ENCODE measurements at regions not wholly inside any gene's neighbourhood (a gene's known extent, or its start where the extent isn't known, plus 50 kb on each side); places are given as distances from the start of the nearest gene placed in this dataset.

DNA sequence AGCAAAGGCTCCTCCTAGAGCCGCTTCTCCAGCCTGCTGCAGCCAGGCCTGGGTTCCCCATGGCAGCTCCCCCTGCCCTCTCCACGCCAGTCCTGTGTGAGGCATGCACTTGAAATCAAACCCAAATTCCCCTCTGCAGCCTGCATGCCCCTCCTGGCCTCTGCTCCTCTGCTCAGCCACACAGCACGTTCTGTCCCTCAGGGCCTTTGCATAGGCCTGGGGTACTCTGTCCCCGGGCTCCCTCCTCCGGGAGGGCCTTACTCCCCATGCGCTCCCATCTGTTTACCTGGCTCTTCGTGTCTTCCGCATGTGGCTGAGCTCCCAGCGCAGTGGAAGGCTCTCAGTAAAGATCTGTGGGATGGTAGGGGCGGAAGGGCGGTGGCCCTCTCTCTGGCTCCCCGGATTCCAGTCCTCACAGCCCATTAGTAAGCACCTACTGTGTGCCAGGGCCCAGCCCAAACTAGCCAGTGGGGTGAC is 203.5 kb upstream of the IER5L start:
- H4K20me1 ChIP-seq (ENCODE audit: insufficient read depth) = no peaks in the 10 kb centered on the region
- no peaks in the 10 kb centered on the region for H3K9me2 ChIP-seq
- no peaks in the 10 kb centered on the region for H3F3A ChIP-seq (replicated peaks; ENCODE audit: insufficient read depth)
- WGBS (ENCODE audit: low lambda C conversion rate) = 91% methylated on average over 10 of the region's 12 CpGs
- H3K4me2 ChIP-seq = no peak overlapping the region
- no peak overlapping the region for H3K27ac ChIP-seq (ENCODE audit: low read depth in 2 of 2, low read length in 1 of 2)
- DNase-seq = peak; percentile 29
- H3K4me1 ChIP-seq (ENCODE audit: control insufficient read depth in 1 of 2, insufficient read depth in 2 of 2, low read depth in 1 of 2, low read length in 1 of 2) = peaks cover 0 to 13% of the 10 kb centered on the region in 2 experiments; a peak in 1 of 4 replicates
- ChIA-PET CTCF (interaction anchor here (0.9 kb wide), 1 partner anchor 23 kb away, joined by 3 read pairs; no protein-coding TSS in a partner anchor), POLR2A (interaction anchor here (0.7 to 1.4 kb wide), 2 partner anchors 29 to 204 kb away, joined by 3 to 6 read pairs; partner anchors contain the start of gene IER5L)
- H3K79me2 ChIP-seq (ENCODE audit: insufficient read depth) = no peaks in the 10 kb centered on the region
- H3K4me3 ChIP-seq (ENCODE audit: low read depth in 2 of 2, low read length in 1 of 2) = no peak overlapping the region
- H2AFZ ChIP-seq (ENCODE audit: low read depth) = no peak overlapping the region
- no peaks in the 10 kb centered on the region for H3K9me3 ChIP-seq
- TF ChIP-seq EZH2phosphoT487 (IDR thresholded peaks at IDR 0.05; ENCODE audit: borderline replicate concordance, low read depth) (no peak), RFX5 (IDR thresholded peaks at IDR 0.05; ENCODE audit: low read length) (no peak), RAD21 (IDR thresholded peaks at IDR 0.05; ENCODE audit: low read length) (no peak), NRF1 (IDR thresholded peaks at IDR 0.05; ENCODE audit: low read depth, low read length) (no peak), RXRA (IDR thresholded peaks at IDR 0.05; ENCODE audit: borderline replicate concordance, low read depth) (no peak), MXI1 (IDR thresholded peaks at IDR 0.05; ENCODE audit: low read depth, low read length) (no peak), FOXM1 (IDR thresholded peaks at IDR 0.05; ENCODE audit: low read depth) (no peak), RCOR1 (IDR thresholded peaks at IDR 0.05; ENCODE audit: low read length) (no peak), POLR2AphosphoS5 (IDR thresholded peaks at IDR 0.05; ENCODE audit: low read depth, low read length) (no peak)
- TF ChIP-seq, protein P1, sequence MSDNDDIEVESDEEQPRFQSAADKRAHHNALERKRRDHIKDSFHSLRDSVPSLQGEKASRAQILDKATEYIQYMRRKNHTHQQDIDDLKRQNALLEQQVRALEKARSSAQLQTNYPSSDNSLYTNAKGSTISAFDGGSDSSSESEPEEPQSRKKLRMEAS (IDR thresholded peaks at IDR 0.05; ENCODE audit: low read depth) = no peak
- H3K9ac ChIP-seq = no peak overlapping the region
- no peaks in the 10 kb centered on the region for H3K27me3 ChIP-seq (ENCODE audit: insufficient read depth)
- no peaks in the 10 kb centered on the region for H3K36me3 ChIP-seq (replicated peaks in 1 of 2; ENCODE audit: control insufficient read depth in 1 of 2, insufficient read depth in 2 of 2, low read length in 1 of 2)

DNA sequence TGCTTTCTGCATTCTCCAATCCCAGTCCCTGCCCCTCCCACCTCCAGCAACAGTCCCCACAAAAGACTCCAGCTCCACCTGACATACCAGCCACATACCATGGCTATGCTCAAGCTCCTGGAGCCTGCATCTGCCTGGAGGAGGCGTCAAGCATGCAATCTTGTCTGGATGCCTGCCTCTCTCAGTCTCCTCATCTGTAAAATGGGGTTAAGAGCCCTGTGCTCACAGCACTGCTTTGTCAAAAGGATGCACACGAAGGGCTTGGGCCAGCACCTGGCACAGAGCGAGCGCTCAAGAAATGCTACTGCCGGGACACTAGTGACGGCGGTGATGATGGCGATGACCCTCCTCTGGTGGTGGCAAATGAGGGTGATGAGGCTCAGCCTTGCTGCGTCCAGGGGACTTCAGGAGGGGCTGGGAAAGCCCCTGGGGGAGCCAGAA is 202.9 kb upstream of the IER5L start:
- no peak overlapping the region for H3K9ac ChIP-seq
- no peaks in the 10 kb centered on the region for H3K79me2 ChIP-seq (ENCODE audit: insufficient read depth)
- no peaks in the 10 kb centered on the region for H3K9me2 ChIP-seq
- H3F3A ChIP-seq (replicated peaks; ENCODE audit: insufficient read depth) = no peaks in the 10 kb centered on the region
- peaks cover 0 to 13% of the 10 kb centered on the region in 2 experiments; a peak in 1 of 4 replicates for H3K4me1 ChIP-seq (ENCODE audit: control insufficient read depth in 1 of 2, insufficient read depth in 2 of 2, low read depth in 1 of 2, low read length in 1 of 2)
- H3K9me3 ChIP-seq = no peaks in the 10 kb centered on the region
- H2AFZ ChIP-seq (ENCODE audit: low read depth) = no peak overlapping the region
- CTCF ChIA-PET = no interaction called here
- 96% methylated on average over 8 of the region's 9 CpGs for WGBS (ENCODE audit: low lambda C conversion rate)
- no peak overlapping the region for H3K27ac ChIP-seq (ENCODE audit: low read depth in 2 of 2, low read length in 1 of 2)
- H3K4me2 ChIP-seq = no peak overlapping the region
- H3K27me3 ChIP-seq (ENCODE audit: insufficient read depth) = no peaks in the 10 kb centered on the region
- TF ChIP-seq NRF1 (IDR thresholded peaks at IDR 0.05; ENCODE audit: low read depth, low read length) = no peak
- TF ChIP-seq FOSL2 (IDR thresholded peaks at IDR 0.05; ENCODE audit: borderline replicate concordance, low read depth) = no peak
- TF ChIP-seq, protein P2, sequence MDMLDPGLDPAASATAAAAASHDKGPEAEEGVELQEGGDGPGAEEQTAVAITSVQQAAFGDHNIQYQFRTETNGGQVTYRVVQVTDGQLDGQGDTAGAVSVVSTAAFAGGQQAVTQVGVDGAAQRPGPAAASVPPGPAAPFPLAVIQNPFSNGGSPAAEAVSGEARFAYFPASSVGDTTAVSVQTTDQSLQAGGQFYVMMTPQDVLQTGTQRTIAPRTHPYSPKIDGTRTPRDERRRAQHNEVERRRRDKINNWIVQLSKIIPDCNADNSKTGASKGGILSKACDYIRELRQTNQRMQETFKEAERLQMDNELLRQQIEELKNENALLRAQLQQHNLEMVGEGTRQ (IDR thresholded peaks at IDR 0.05; ENCODE audit: borderline replicate concordance, low read depth, low read length) = no peak
- TF ChIP-seq, protein P3, sequence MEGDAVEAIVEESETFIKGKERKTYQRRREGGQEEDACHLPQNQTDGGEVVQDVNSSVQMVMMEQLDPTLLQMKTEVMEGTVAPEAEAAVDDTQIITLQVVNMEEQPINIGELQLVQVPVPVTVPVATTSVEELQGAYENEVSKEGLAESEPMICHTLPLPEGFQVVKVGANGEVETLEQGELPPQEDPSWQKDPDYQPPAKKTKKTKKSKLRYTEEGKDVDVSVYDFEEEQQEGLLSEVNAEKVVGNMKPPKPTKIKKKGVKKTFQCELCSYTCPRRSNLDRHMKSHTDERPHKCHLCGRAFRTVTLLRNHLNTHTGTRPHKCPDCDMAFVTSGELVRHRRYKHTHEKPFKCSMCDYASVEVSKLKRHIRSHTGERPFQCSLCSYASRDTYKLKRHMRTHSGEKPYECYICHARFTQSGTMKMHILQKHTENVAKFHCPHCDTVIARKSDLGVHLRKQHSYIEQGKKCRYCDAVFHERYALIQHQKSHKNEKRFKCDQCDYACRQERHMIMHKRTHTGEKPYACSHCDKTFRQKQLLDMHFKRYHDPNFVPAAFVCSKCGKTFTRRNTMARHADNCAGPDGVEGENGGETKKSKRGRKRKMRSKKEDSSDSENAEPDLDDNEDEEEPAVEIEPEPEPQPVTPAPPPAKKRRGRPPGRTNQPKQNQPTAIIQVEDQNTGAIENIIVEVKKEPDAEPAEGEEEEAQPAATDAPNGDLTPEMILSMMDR (IDR thresholded peaks at IDR 0.05) = no peak
- no peak for TF ChIP-seq FOXJ3 (CRISPR knock-in tag; IDR thresholded peaks at IDR 0.05)
- TF ChIP-seq, protein P4, sequence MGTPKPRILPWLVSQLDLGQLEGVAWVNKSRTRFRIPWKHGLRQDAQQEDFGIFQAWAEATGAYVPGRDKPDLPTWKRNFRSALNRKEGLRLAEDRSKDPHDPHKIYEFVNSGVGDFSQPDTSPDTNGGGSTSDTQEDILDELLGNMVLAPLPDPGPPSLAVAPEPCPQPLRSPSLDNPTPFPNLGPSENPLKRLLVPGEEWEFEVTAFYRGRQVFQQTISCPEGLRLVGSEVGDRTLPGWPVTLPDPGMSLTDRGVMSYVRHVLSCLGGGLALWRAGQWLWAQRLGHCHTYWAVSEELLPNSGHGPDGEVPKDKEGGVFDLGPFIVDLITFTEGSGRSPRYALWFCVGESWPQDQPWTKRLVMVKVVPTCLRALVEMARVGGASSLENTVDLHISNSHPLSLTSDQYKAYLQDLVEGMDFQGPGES (IDR thresholded peaks at IDR 0.05; ENCODE audit: low read depth, low read length) = no peak
- TF ChIP-seq RAD21 (IDR thresholded peaks at IDR 0.05; ENCODE audit: low read length) = no peak
- no peak for TF ChIP-seq EZH2phosphoT487 (IDR thresholded peaks at IDR 0.05; ENCODE audit: borderline replicate concordance, low read depth)
- no peak for TF ChIP-seq NFIC (IDR thresholded peaks at IDR 0.05; ENCODE audit: borderline replicate concordance)
- no peak for TF ChIP-seq SMC3 (IDR thresholded peaks at IDR 0.05; ENCODE audit: low read depth, low read length)
- no peak overlapping the region for H3K4me3 ChIP-seq (ENCODE audit: low read depth in 2 of 2, low read length in 1 of 2)
- POLR2A ChIA-PET = interaction anchor here (0.7 kb wide), 1 partner anchor 28 kb away, joined by 3 read pairs; no protein-coding TSS in a partner anchor
- no peak for DNase-seq
- no peaks in the 10 kb centered on the region for H3K36me3 ChIP-seq (replicated peaks in 1 of 2; ENCODE audit: control insufficient read depth in 1 of 2, insufficient read depth in 2 of 2, low read length in 1 of 2)
- H4K20me1 ChIP-seq (ENCODE audit: insufficient read depth) = no peaks in the 10 kb centered on the region
